ENCODE measurements at regions not wholly inside any gene's neighbourhood (a gene's known extent, or its start where the extent isn't known, plus 50 kb on each side); places are given as distances from the start of the nearest gene placed in this dataset.

GRCh38 chr6:3625980-3626563 lies 125.4 kb downstream of the PXDC1 start:
- H3K27me3 Mint-ChIP-seq, result peaks cover 12% of the 10 kb centered on the region
- H3K36me3 Mint-ChIP-seq, result no peaks in the 10 kb centered on the region
- TF ChIP-seq, protein P1, sequence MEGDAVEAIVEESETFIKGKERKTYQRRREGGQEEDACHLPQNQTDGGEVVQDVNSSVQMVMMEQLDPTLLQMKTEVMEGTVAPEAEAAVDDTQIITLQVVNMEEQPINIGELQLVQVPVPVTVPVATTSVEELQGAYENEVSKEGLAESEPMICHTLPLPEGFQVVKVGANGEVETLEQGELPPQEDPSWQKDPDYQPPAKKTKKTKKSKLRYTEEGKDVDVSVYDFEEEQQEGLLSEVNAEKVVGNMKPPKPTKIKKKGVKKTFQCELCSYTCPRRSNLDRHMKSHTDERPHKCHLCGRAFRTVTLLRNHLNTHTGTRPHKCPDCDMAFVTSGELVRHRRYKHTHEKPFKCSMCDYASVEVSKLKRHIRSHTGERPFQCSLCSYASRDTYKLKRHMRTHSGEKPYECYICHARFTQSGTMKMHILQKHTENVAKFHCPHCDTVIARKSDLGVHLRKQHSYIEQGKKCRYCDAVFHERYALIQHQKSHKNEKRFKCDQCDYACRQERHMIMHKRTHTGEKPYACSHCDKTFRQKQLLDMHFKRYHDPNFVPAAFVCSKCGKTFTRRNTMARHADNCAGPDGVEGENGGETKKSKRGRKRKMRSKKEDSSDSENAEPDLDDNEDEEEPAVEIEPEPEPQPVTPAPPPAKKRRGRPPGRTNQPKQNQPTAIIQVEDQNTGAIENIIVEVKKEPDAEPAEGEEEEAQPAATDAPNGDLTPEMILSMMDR (conservative IDR thresholded peaks at IDR 0.05), result no peak
- no peaks in the 10 kb centered on the region for H3K9me3 Mint-ChIP-seq
- H3K27ac Mint-ChIP-seq, result no peak overlapping the region
- no peak for DNase-seq (ENCODE audit: extremely low spot score, unreplicated experiment)
- H3K4me3 Mint-ChIP-seq, result no peak overlapping the region
- H3K4me1 Mint-ChIP-seq (ENCODE audit: unreplicated experiment), result peaks cover 32% of the 10 kb centered on the region

DNA sequence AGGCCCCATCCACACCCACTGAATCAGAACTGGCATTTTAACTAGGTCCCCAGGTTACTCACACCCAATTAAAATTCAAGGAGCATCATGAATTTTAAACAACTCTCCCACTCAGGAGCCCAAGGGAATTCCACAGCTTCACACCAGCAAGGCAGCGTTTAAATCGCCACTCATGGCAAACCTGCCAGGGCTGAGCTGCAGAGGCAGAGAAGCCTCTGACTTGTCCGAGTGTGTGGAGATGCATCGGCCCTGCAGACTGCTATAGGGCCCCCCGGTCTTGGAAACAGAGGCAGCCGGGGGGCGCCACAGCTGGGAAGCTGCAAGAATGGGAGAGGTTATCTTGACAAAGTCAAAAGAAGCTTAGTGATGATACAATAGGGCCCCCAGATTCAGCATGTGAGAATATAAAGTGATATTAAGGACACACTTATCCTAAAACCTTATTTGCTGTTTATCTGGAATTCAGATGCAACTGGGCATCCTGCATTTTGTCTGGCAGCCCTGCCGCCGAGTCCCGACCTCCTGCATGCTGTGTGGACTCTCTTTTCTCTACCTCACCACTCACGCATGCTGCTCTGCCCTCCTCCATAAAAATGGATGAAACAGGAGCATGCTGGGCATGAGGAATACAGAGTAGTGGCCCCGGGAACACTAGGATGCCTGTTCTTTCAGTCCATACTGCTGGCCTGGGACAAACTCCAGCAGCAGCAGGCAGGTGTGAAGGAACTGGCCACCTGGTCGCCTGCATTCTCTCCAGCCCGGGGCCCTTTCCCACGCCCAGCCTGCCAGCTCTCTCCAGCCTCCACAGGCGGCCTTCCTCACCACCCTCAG lies 126.1 kb downstream of the PXDC1 start:
- Mint-ChIP-seq H3K4me1 (ENCODE audit: unreplicated experiment) (peaks cover 29% of the 10 kb centered on the region), H3K27me3 (peaks cover 12% of the 10 kb centered on the region), H3K9me3 (no peaks in the 10 kb centered on the region), H3K4me3 (no peak overlapping the region), H3K36me3 (no peaks in the 10 kb centered on the region), H3K27ac (no peak overlapping the region)
- TF ChIP-seq, protein P1 (conservative IDR thresholded peaks at IDR 0.05), result no peak
- peak; percentile 62 for DNase-seq (ENCODE audit: extremely low spot score, unreplicated experiment)

DNA sequence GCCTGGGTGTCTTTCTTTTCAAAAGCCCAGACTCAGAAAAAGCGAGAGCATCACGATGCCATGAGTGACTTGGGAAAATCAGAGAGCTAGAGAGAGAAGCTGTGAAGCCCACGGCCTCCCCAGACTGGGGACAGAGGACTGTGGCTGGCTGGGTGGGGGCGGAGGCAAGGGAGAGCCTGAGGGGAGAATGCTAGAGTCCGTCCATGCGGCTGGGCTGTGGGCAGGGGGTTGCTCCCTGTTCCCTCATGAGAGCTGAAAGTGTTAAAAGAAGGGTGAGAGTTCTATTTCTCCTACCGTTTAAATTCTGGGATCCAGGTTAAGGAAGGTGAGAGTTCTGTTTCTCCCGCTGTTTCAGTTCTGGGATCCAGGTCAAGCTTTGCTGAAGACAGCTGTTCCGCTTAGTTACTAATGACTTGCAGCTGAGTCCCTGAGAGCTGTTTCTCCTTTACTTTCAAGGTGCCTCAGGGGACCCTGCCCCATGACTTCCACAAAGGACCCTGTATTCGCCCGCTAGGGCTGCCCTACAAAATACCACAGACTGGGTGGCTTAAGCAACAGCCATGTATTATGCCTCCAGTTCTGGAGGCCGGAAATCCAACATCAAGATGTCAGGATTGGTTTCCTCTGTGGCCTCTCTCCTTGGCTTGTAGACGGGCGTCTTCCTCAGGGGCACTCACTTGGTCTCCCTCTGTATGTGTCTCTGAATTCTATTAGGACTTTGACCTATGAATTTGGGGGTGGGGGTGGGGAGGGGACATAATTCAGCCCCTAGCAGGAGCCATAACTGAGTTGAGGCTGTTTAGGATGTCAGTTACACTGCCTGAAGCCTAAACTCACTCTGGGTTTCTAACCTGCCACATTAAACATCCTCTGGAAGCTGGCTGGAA lies 127.0 kb downstream of the PXDC1 start:
- Mint-ChIP-seq H3K4me1 (ENCODE audit: unreplicated experiment) (peaks cover 25% of the 10 kb centered on the region), H3K36me3 (no peaks in the 10 kb centered on the region), H3K4me3 (no peak overlapping the region), H3K27ac (no peak overlapping the region), H3K27me3 (peaks cover 12% of the 10 kb centered on the region), H3K9me3 (no peaks in the 10 kb centered on the region)
- DNase-seq (ENCODE audit: extremely low spot score, unreplicated experiment), result peak; percentile 51
- TF ChIP-seq, protein P1 (conservative IDR thresholded peaks at IDR 0.05), result no peak

GRCh38 chr6:3623451-3624249 lies 127.9 kb downstream of the PXDC1 start:
- DNase-seq (ENCODE audit: extremely low spot score, unreplicated experiment), result peak; percentile 57
- peaks cover 25% of the 10 kb centered on the region for H3K4me1 Mint-ChIP-seq (ENCODE audit: unreplicated experiment)
- TF ChIP-seq, protein P1 (conservative IDR thresholded peaks at IDR 0.05), result no peak
- H3K36me3 Mint-ChIP-seq, result no peaks in the 10 kb centered on the region
- H3K27ac Mint-ChIP-seq, result no peak overlapping the region
- peaks cover 12% of the 10 kb centered on the region for H3K27me3 Mint-ChIP-seq
- H3K9me3 Mint-ChIP-seq, result no peaks in the 10 kb centered on the region
- H3K4me3 Mint-ChIP-seq, result no peak overlapping the region

GRCh38 chr6:3621411-3621810 lies 130.1 kb downstream of the PXDC1 start:
- TF ChIP-seq, protein P1 (conservative IDR thresholded peaks at IDR 0.05), result no peak
- no peak for DNase-seq (ENCODE audit: extremely low spot score, unreplicated experiment)
- H3K27me3 Mint-ChIP-seq, result peaks cover 3% of the 10 kb centered on the region
- H3K27ac Mint-ChIP-seq, result no peak overlapping the region
- H3K36me3 Mint-ChIP-seq, result no peaks in the 10 kb centered on the region
- H3K4me3 Mint-ChIP-seq, result no peak overlapping the region
- no peaks in the 10 kb centered on the region for H3K9me3 Mint-ChIP-seq
- peaks cover 18% of the 10 kb centered on the region for H3K4me1 Mint-ChIP-seq (ENCODE audit: unreplicated experiment)
